ENCODE measurements at regions not wholly inside any gene's neighbourhood (a gene's known extent, or its start where the extent isn't known, plus 50 kb on each side); places are given as distances from the start of the nearest gene placed in this dataset.

GRCh38 chr5:8613078-8613685 lies 744.2 kb downstream of the MTRR start:
- Mint-ChIP-seq H3K4me3 (no peak overlapping the region), H3K27ac (peak overlapping the region; percentile 7; the same call in 1 of the 2 replicates), H3K4me1 (peaks cover 14% of the 10 kb centered on the region), H3K27me3 (ENCODE audit: low read depth) (no peaks in the 10 kb centered on the region), H3K36me3 (no peaks in the 10 kb centered on the region), H3K9me3 (peaks cover 5% of the 10 kb centered on the region)
- ATAC-seq (no peak), DNase-seq (ENCODE audit: low spot score) (no peak)
- POLR2A ChIA-PET: no interaction called here
- TF ChIP-seq ARID4B (CRISPR knock-in tag; IDR thresholded peaks at IDR 0.05; ENCODE audit: borderline replicate concordance): no peak
- TF ChIP-seq GRHL2 (CRISPR knock-in tag; IDR thresholded peaks at IDR 0.05; ENCODE audit: insufficient replicate concordance, severe bottlenecking): no peak
- TF ChIP-seq RELA (CRISPR knock-in tag; IDR thresholded peaks at IDR 0.05; ENCODE audit: borderline replicate concordance): no peak
- no peak for TF ChIP-seq HMGA2 (CRISPR knock-in tag; IDR thresholded peaks at IDR 0.05)
- CTCF ChIA-PET: no interaction called here

GRCh38 chr5:8615142-8615858 lies 746.4 kb downstream of the MTRR start:
- Mint-ChIP-seq H3K4me1 (peaks cover 5% of the 10 kb centered on the region), H3K36me3 (no peaks in the 10 kb centered on the region), H3K27me3 (ENCODE audit: low read depth) (no peaks in the 10 kb centered on the region), H3K4me3 (no peak overlapping the region), H3K9me3 (peaks cover 5% of the 10 kb centered on the region), H3K27ac (no peak overlapping the region)
- ChIA-PET POLR2A (no interaction called here), CTCF (no interaction called here)
- DNase-seq (ENCODE audit: low spot score) (no peak), ATAC-seq (no peak)
- TF ChIP-seq MAX (CRISPR knock-in tag; IDR thresholded peaks at IDR 0.05) (no peak), NFATC4 (CRISPR knock-in tag; IDR thresholded peaks at IDR 0.05) (no peak), CTCF (IDR thresholded peaks at IDR 0.05) (no peak), AR (CRISPR knock-in tag; IDR thresholded peaks at IDR 0.05) (no peak), ZNF138 (CRISPR knock-in tag; conservative IDR thresholded peaks at IDR 0.05) (no peak), PRDM15 (CRISPR knock-in tag; IDR thresholded peaks at IDR 0.05) (no peak), JUN (CRISPR knock-in tag; IDR thresholded peaks at IDR 0.05) (no peak)
- TF ChIP-seq, protein P1, sequence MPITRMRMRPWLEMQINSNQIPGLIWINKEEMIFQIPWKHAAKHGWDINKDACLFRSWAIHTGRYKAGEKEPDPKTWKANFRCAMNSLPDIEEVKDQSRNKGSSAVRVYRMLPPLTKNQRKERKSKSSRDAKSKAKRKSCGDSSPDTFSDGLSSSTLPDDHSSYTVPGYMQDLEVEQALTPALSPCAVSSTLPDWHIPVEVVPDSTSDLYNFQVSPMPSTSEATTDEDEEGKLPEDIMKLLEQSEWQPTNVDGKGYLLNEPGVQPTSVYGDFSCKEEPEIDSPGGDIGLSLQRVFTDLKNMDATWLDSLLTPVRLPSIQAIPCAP (CRISPR knock-in tag; IDR thresholded peaks at IDR 0.05): no peak
- TF ChIP-seq, protein P2, sequence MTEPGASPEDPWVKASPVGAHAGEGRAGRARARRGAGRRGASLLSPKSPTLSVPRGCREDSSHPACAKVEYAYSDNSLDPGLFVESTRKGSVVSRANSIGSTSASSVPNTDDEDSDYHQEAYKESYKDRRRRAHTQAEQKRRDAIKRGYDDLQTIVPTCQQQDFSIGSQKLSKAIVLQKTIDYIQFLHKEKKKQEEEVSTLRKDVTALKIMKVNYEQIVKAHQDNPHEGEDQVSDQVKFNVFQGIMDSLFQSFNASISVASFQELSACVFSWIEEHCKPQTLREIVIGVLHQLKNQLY (CRISPR knock-in tag; IDR thresholded peaks at IDR 0.05): no peak
- TF ChIP-seq, protein P3, sequence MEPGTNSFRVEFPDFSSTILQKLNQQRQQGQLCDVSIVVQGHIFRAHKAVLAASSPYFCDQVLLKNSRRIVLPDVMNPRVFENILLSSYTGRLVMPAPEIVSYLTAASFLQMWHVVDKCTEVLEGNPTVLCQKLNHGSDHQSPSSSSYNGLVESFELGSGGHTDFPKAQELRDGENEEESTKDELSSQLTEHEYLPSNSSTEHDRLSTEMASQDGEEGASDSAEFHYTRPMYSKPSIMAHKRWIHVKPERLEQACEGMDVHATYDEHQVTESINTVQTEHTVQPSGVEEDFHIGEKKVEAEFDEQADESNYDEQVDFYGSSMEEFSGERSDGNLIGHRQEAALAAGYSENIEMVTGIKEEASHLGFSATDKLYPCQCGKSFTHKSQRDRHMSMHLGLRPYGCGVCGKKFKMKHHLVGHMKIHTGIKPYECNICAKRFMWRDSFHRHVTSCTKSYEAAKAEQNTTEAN (CRISPR knock-in tag; IDR thresholded peaks at IDR 0.05): no peak
